Urinary bladder (tissue), 3 donors: ENCODE measurements at regions not wholly inside any gene's neighbourhood (a gene's known extent, or its start where the extent isn't known, plus 50 kb on each side); places are given as distances from the start of the nearest gene placed in this dataset.
"Not testable (repeated sequence)": the region's sequence is repeated elsewhere in the genome, so short reads cannot be mapped to it uniquely, and the experiment has no call there.

Source experiments
- DNase-seq: peaks from one replicate; pipeline ENCODE4 v3.0.0-alpha.2; 2015; ENCODE audit errors: extremely low spot score
- H3K27ac ChIP-seq: one replicate; pipeline ENCODE4 v1.5.1; 2013; ENCODE audit warnings: low read depth, mild to moderate bottlenecking, moderate library complexity
- H3K36me3 ChIP-seq: one replicate; pipeline ENCODE4 v1.6.1; 2013; ENCODE audit warnings: mild to moderate bottlenecking, moderate library complexity; ENCODE audit not compliant: insufficient read depth
- H3K4me1 ChIP-seq: one replicate; pipeline ENCODE4 v1.6.1; 2013; ENCODE audit warnings: mild to moderate bottlenecking, moderate library complexity; ENCODE audit not compliant: insufficient read depth
- H3K4me3 ChIP-seq: one replicate; pipeline ENCODE4 v1.5.1; 2013; ENCODE audit warnings: low read depth, low read length
- whole genome bisulfite sequencing: extraction: QIAGEN DNeasy Blood & Tissue Kit; methylation state at CpG from one replicate; pipeline ENCODE4 v1.1.7; 2013; 5-methylcytosine and 5-hydroxymethylcytosine counted together
- donor health status: healthy with polysubstance abuse.
- donor health status: healthy.

DNA sequence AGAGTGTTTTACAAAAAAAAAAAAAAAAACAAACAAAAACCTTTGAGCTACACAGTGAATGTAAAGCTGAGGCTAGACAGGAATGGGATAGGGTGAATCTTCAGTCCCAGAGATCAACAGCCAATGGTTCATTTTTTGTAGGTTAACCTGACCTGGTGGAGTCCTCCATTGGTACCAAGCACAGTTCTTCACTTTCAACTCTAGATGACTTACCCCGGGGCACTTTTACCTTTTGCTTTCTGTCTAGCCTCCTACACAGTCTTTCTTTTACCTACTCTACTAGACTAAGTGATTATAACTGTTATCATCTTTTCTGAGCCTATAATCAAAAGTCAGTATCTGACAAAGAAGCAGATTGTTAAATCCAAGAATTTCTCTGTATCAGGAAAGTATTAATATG, 50.9 kb downstream of the ANXA2R start:
- H3K4me1 ChIP-seq = no peaks in the 10 kb centered on the region

DNA sequence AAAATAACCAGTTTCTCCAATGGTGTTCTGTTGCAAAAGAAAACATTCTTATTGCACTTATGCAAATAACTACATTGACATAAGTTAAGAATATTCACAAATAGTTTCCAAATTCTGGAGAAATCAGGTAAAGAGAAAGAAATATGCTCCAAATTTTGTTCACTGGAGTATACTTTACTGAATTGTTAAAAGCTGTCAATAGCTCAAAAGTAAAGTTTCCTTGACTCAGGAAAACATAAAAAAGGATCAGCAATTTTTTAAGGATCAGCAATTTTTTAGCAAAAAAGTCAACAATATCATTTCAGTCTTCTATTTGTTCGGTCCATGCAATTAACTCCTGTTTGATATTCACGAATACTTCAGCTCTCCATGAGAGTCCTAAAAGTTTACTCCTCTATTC, 51.6 kb downstream of the ANXA2R start:
- no peak for DNase-seq
- 92% methylated on average over 2 of the region's 2 CpGs for WGBS
- Histone ChIP-seq H3K4me3 (no peak overlapping the region), H3K4me1 (no peaks in the 10 kb centered on the region), H3K27ac (no peak overlapping the region), H3K36me3 (no peaks in the 10 kb centered on the region)

More for the DNA sequence above, 50.9 kb downstream of the ANXA2R start:
- no peak overlapping the region for H3K4me3 ChIP-seq
- no peak overlapping the region for H3K27ac ChIP-seq
- H3K36me3 ChIP-seq = no peaks in the 10 kb centered on the region
- no peak for DNase-seq
- WGBS = 89% methylated on average over 1 of the region's 1 CpG

DNA sequence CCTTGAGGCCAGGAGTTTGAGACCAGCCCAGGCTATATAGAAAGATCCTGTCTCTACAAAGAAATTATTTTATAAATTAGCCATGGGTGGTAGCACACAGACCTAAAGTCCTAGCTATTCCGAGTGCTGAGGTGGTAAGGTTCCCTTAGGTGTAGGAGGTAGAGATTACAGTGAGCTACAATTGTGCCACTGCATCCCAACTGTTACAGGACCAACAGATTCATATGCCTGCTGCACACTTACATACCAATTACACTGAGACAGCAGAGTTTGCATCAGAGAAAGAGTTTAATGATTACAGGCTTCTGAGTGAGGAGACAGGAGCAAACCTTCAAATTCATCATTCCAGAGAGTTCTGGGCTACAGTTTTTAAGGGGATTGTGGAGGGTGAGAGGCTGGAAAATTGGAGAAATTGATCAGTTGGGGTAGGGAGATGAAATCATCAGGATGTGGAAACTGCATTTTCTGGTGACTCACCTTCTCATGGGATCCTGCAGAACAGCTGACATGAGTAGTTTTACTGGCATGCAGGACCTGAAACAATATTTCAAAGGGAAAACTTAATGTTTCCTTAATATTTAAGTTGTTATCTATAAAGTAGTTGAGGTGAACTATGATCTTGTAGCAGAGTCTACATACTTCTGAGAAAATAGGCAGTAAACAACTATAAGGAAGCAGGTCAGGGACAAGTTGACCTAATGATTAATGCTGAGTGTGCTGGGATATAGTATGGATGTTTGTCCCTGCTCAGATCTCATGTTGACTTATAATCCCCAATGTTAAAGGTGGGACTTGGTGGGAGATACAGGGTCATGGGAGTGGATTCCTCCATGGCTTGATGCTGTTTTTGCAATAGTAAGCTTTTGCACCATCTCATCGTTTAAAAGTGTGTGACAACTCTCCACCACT, 54.7 kb downstream of the ANXA2R start:
- WGBS = 73% methylated on average over 2 of the region's 2 CpGs
- H3K4me3 ChIP-seq = no peak overlapping the region
- no peaks in the 10 kb centered on the region for H3K4me1 ChIP-seq
- no peak for DNase-seq
- no peaks in the 10 kb centered on the region for H3K36me3 ChIP-seq
- no peak overlapping the region for H3K27ac ChIP-seq

DNA sequence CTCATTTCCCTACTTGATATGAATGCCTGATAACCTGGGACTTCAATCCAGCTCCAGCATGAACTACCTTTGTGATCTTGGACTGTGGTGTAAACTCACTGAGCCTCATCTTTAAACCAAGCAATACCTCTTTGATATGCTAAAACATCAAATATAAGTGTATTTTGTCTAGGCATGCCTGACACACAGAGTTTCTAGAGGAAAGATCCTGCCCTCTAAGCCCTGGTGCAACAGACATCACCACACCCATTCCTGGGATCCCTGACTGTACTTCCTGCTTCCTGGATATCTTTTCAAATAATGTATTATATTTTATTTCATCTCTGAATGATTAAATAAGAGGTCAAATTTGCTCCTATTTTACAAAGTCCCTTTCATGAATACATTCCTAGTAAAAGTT, 55.8 kb downstream of the ANXA2R start:
- Histone ChIP-seq H3K4me3 (no peak overlapping the region), H3K36me3 (no peaks in the 10 kb centered on the region), H3K4me1 (no peaks in the 10 kb centered on the region), H3K27ac (no peak overlapping the region)
- DNase-seq = no peak

DNA sequence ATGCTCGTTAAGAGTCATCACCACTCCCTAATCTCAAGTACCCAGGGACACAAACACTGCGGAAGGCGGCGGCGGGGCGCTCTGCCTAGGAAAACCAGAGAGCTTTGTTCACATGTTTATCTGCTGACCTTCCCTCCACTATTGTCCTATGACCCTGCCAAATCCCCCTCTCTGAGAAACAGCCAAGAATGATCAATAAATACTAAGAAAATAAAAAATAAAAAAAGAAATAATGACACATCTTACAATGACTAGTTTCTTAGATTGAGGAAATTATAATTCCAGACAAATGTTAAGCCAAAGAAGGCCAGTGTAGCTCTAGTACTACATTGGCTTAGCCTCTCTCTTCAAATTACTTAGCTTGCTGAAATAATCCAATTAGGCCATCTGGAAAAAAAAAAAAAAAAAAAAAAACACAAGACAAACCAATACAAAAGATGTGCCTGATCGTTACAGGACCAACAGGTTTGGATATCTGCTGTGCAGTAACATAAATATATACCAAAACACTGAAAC, 58.0 kb downstream of the ANXA2R start:
- no peaks in the 10 kb centered on the region for H3K36me3 ChIP-seq
- H3K4me1 ChIP-seq = no peaks in the 10 kb centered on the region
- no peak for DNase-seq
- H3K4me3 ChIP-seq = no peak overlapping the region
- 27% methylated on average over 7 of the region's 7 CpGs for WGBS
- H3K27ac ChIP-seq = no peak overlapping the region

DNA sequence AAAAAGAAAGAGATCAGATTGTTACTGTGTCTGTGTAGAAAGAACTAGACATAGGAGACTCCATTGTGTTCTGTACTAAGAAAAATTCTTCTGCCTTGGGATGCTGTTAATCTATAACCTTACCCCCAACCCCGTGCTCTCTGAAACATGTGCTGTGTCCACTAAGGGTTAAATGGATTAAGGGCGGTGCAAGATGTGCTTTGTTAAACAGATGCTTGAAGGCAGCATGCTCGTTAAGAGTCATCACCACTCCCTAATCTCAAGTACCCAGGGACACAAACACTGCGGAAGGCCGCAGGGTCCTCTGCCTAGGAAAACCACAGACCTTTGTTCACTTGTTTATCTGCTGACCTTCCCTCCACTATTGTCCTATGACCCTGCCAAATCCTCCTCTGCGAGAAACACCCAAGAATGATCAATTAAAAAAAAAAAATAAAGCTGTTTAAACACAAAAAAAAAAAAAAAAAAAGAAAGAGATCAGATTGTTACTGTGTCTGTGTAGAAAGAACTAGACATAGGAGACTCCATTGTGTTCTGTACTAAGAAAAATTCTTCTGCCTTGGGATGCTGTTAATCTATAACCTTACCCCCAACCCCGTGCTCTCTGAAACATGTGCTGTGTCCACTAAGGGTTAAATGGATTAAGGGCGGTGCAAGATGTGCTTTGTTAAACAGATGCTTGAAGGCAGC, 58.6 kb downstream of the ANXA2R start:
- WGBS = no CpG with 5 or more reads among the region's 8 CpGs
- DNase-seq, H3K36me3 ChIP-seq, H3K4me1 ChIP-seq, H3K4me3 ChIP-seq, H3K27ac ChIP-seq: not testable (repeated sequence)

DNA sequence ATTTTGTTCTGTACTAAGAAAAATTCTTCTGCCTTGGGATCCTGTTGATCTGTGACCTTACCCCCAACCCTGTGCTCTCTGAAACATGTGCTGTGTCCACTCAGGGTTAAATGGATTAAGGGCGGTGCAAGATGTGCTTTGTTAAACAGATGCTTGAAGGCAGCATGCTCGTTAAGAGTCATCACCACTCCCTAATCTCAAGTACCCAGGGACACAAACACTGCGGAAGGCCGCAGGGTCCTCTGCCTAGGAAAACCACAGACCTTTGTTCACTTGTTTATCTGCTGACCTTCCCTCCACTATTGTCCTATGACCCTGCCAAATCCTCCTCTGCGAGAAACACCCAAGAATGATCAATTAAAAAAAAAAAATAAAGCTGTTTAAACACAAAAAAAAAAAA, 59.1 kb downstream of the ANXA2R start:
- no CpG with 5 or more reads among the region's 5 CpGs for whole genome bisulfite sequencing
- DNase-seq = not testable (repeated sequence)

DNA sequence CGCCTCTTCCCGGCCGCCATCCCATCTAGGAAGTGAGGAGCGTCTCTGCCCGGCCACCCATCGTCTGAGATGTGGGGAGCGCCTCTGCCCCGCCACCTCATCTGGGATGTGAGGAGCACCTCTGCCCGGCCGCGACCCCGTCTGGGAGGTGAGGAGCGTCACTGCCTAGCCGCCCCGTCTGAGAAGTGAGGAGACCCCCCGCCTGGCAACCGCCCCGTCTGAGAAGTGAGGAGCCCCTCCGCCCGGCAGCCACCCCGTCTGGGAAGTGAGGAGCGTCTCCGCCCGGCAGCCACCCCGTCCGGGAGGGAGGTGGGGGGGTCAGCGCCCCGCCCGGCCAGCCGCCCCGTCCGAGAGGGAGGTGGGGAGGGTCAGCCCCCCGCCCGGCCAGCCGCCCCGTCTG, 59.7 kb downstream of the ANXA2R start:
- not testable (repeated sequence) for DNase-seq, H3K4me3 ChIP-seq, H3K27ac ChIP-seq, H3K36me3 ChIP-seq, H3K4me1 ChIP-seq
- WGBS = 91% methylated on average over 33 of the region's 36 CpGs

More for the DNA sequence above, 59.1 kb downstream of the ANXA2R start:
- H3K36me3 ChIP-seq, H3K4me3 ChIP-seq, H3K4me1 ChIP-seq, H3K27ac ChIP-seq: not testable (repeated sequence)

DNA sequence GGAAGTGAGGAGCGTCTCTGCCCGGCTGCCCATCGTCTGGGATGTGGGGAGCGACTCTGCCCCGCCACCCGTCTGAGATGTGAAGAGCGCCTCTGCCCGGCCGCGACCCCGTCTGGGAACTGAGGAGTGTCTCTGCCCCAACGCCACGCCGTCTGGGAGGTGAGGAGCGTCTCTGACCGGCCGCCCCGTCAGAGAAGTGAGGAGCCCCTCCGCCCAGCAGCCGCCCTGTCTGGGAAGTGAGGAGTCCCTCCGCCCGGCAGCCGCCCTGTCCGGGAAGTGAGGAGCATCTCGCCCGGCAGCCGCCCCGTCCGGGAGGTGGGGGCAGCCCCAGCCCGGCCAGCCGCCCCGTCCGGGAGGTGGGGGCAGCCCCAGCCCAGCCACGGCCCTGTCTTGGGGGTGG, 60.9 kb downstream of the ANXA2R start:
- DNase-seq = not testable (repeated sequence)

DNA sequence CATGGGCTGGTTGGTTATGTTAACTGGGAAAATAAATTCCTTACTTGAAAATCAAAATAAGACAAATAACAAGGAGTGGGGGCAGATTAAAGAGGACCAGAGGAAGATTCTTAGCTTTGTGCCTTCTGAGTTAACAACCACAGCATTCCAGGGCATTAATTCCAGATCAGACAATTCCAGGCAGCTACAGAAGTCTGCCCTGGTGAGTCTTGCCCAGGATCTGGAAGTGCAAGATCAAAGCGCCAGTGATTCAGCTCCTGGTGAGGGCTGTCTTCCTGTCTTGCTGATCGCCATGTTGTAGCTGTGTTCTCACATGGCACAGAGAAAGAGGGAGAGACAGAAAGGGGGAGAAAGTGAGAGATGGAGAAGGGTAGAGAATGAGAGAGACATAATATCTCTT, 65.6 kb downstream of the ANXA2R start:
- H3K27ac ChIP-seq = no peak overlapping the region
- no peak for DNase-seq
- 78% methylated on average over 2 of the region's 2 CpGs for WGBS
- H3K36me3 ChIP-seq = no peaks in the 10 kb centered on the region
- no peaks in the 10 kb centered on the region for H3K4me1 ChIP-seq
- H3K4me3 ChIP-seq = no peak overlapping the region

More for the DNA sequence above, 60.9 kb downstream of the ANXA2R start:
- WGBS = 94% methylated on average over 34 of the region's 34 CpGs
- not testable (repeated sequence) for H3K36me3 ChIP-seq, H3K4me3 ChIP-seq, H3K27ac ChIP-seq, H3K4me1 ChIP-seq

DNA sequence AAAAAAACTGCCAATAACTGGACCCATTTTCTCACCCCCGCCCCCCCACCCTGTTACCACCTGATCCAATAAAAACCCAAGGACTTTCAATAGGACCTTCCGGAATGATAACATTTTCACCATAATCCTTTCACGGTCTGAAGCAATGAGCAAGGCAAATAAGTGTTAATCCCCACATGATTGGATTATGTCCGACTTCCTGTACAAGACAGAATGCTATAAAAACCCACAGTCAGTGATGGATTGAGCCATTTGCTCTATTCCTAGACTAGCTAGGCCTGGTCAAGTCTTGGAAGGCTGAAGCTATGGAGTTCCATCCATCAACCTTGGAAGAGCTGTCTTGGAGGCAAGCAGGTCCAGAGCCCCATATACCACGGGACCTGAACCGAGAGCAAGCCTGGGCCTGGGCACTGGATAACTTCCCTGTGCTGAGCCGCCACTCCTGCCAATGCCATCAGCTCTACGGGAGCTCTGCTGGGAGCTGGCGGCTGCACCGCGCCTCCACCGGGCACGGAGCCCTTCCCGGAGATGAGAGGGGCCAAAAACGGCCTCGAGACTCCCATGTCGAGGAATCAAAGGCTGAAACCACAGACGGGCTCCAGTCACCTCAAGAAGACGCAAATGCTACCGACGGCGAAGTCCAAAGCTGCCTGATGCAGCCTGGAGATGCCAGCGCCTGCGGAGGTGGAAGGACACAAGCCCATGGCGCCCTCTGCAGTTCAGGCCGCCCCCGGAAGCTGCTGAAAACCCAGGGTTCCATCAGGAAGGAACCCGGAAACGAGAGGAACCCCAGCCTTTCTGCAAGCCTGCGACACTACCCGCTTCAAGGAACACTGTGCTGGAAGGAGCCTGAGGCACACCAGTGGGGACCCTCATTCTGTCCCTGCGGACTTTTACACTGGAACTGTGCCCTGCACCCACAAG, 69.2 kb downstream of the ANXA2R start:
- Histone ChIP-seq H3K36me3 (no peaks in the 10 kb centered on the region), H3K27ac (no peak overlapping the region), H3K4me3 (no peak overlapping the region), H3K4me1 (no peaks in the 10 kb centered on the region)
- no peak for DNase-seq
- 67% methylated on average over 32 of the region's 32 CpGs for WGBS

DNA sequence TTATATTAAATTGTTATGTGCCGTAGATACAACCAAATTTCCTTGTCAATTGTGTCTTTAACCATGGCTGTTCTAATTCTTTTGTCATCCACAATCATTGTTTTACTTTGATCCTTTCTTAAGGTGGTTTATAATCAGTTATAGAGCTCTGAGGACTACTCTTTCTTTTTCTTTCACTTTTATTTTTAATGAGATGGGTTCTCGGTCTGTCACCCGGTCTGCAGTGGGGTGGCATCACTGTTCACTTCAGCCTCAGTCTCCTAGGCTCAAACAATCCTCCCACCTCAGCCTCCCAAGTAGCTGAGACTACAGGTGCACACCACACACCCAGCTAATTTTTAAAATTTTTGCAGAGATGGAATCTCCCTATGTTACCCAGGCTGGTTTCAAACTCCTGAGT, 74.2 kb downstream of the ANXA2R start:
- Histone ChIP-seq H3K27ac (no peak overlapping the region), H3K4me1 (no peaks in the 10 kb centered on the region), H3K4me3 (no peak overlapping the region), H3K36me3 (peaks cover 2% of the 10 kb centered on the region)
- no peak for DNase-seq
- WGBS = 68% methylated on average over 3 of the region's 3 CpGs

DNA sequence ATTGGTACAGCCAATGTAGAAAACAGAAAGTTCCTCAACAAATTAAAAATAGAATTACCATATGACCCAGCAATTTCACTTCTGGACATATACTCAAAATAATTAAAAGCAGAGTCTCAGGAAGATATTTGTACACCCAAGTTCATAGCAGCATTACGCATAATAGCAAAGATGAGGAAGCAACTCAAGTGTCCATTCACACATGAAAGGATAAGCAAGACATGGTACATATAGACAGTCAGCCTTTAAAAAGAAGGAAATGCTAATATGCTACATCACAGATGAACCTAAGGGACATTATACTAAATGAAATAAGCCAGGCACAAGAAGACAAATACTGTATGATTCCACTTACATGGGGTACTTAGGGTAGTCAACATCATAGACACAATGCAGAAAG, 76.7 kb downstream of the ANXA2R start:
- H3K4me1 ChIP-seq = no peaks in the 10 kb centered on the region
- peaks cover 2% of the 10 kb centered on the region for H3K36me3 ChIP-seq
- DNase-seq = no peak
- H3K27ac ChIP-seq = no peak overlapping the region
- WGBS = 93% methylated on average over 1 of the region's 1 CpG
- no peak overlapping the region for H3K4me3 ChIP-seq
